ENCODE measurements at regions not wholly inside any gene's neighbourhood (a gene's known extent, or its start where the extent isn't known, plus 50 kb on each side); places are given as distances from the start of the nearest gene placed in this dataset.

- Histone ChIP-seq H3K4me3 (ENCODE audit: insufficient read length, low read depth) (no peak overlapping the region), H3K4me1 (ENCODE audit: insufficient read depth, insufficient read length) (peaks cover 2% of the 10 kb centered on the region), H3K9ac (ENCODE audit: insufficient read length, low read depth) (no peak overlapping the region), H3K27me3 (ENCODE audit: insufficient read depth, insufficient read length) (no peaks in the 10 kb centered on the region), H3K36me3 (ENCODE audit: insufficient read depth, insufficient read length, low read length) (no peaks in the 10 kb centered on the region), H3K9me3 (ENCODE audit: insufficient read depth, low read length) (no peaks in the 10 kb centered on the region)
- no peak for TF ChIP-seq YY1 (IDR thresholded peaks at IDR 0.05; ENCODE audit: insufficient read depth, insufficient read length)
- no peak for DNase-seq (ENCODE audit: low read depth, low spot score)
These were observed 72.0 kb upstream of the DUSP22 start for GRCh38 chr6:220312-220711.

- no peak for TF ChIP-seq YY1 (IDR thresholded peaks at IDR 0.05; ENCODE audit: insufficient read depth, insufficient read length)
- no peak for TF ChIP-seq SUZ12 (IDR thresholded peaks at IDR 0.05; ENCODE audit: extremely low read depth, insufficient read depth, insufficient read length)
- no peak for TF ChIP-seq ZNF274 (IDR thresholded peaks at IDR 0.05; ENCODE audit: low read depth, low read length)
- no peak for DNase-seq (ENCODE audit: low read depth, low spot score)
- Histone ChIP-seq H3K27me3 (ENCODE audit: insufficient read depth, insufficient read length) (no peaks in the 10 kb centered on the region), H3K36me3 (ENCODE audit: insufficient read depth, insufficient read length, low read length) (no peaks in the 10 kb centered on the region), H3K4me1 (ENCODE audit: insufficient read depth, insufficient read length) (peaks cover 3% of the 10 kb centered on the region), H3K9me3 (ENCODE audit: insufficient read depth, low read length) (no peaks in the 10 kb centered on the region), H3K4me3 (ENCODE audit: insufficient read length, low read depth) (no peak overlapping the region), H3K9ac (ENCODE audit: insufficient read length, low read depth) (no peak overlapping the region)
These were observed 71.4 kb upstream of the DUSP22 start for GRCh38 chr6:220721-221475.

GRCh38 chr6:221531-222349 lies 70.5 kb upstream of the DUSP22 start:
- no peak overlapping the region for H3K9ac ChIP-seq (ENCODE audit: insufficient read length, low read depth)
- DNase-seq (ENCODE audit: low read depth, low spot score) = no peak
- H3K4me3 ChIP-seq (ENCODE audit: insufficient read length, low read depth) = no peak overlapping the region
- H3K27me3 ChIP-seq (ENCODE audit: insufficient read depth, insufficient read length) = no peaks in the 10 kb centered on the region
- no peaks in the 10 kb centered on the region for H3K36me3 ChIP-seq (ENCODE audit: insufficient read depth, insufficient read length, low read length)
- H3K9me3 ChIP-seq (ENCODE audit: insufficient read depth, low read length) = no peaks in the 10 kb centered on the region
- H3K4me1 ChIP-seq (ENCODE audit: insufficient read depth, insufficient read length) = peaks cover 4% of the 10 kb centered on the region
- TF ChIP-seq SUZ12 (IDR thresholded peaks at IDR 0.05; ENCODE audit: extremely low read depth, insufficient read depth, insufficient read length) (no peak), ZNF274 (IDR thresholded peaks at IDR 0.05; ENCODE audit: low read depth, low read length) (no peak), YY1 (IDR thresholded peaks at IDR 0.05; ENCODE audit: insufficient read depth, insufficient read length) (no peak)

GRCh38 chr6:222468-222867 lies 69.8 kb upstream of the DUSP22 start:
- H3K4me3 ChIP-seq (ENCODE audit: insufficient read length, low read depth) = no peak overlapping the region
- peaks cover 4% of the 10 kb centered on the region for H3K4me1 ChIP-seq (ENCODE audit: insufficient read depth, insufficient read length)
- no peaks in the 10 kb centered on the region for H3K36me3 ChIP-seq (ENCODE audit: insufficient read depth, insufficient read length, low read length)
- no peaks in the 10 kb centered on the region for H3K27me3 ChIP-seq (ENCODE audit: insufficient read depth, insufficient read length)
- H3K9me3 ChIP-seq (ENCODE audit: insufficient read depth, low read length) = no peaks in the 10 kb centered on the region
- no peak overlapping the region for H3K9ac ChIP-seq (ENCODE audit: insufficient read length, low read depth)
- TF ChIP-seq SUZ12 (IDR thresholded peaks at IDR 0.05; ENCODE audit: extremely low read depth, insufficient read depth, insufficient read length) (no peak), YY1 (IDR thresholded peaks at IDR 0.05; ENCODE audit: insufficient read depth, insufficient read length) (no peak), ZNF274 (IDR thresholded peaks at IDR 0.05; ENCODE audit: low read depth, low read length) (no peak)
- DNase-seq (ENCODE audit: low read depth, low spot score) = no peak

- no peak for TF ChIP-seq SUZ12 (IDR thresholded peaks at IDR 0.05; ENCODE audit: extremely low read depth, insufficient read depth, insufficient read length)
- no peak for TF ChIP-seq ZNF274 (IDR thresholded peaks at IDR 0.05; ENCODE audit: low read depth, low read length)
- TF ChIP-seq YY1 (IDR thresholded peaks at IDR 0.05; ENCODE audit: insufficient read depth, insufficient read length) = no peak
- no peak for DNase-seq (ENCODE audit: low read depth, low spot score)
- H3K36me3 ChIP-seq (ENCODE audit: insufficient read depth, insufficient read length, low read length) = no peaks in the 10 kb centered on the region
- H3K27me3 ChIP-seq (ENCODE audit: insufficient read depth, insufficient read length) = no peaks in the 10 kb centered on the region
- no peak overlapping the region for H3K9ac ChIP-seq (ENCODE audit: insufficient read length, low read depth)
- no peak overlapping the region for H3K4me3 ChIP-seq (ENCODE audit: insufficient read length, low read depth)
- H3K4me1 ChIP-seq (ENCODE audit: insufficient read depth, insufficient read length) = peaks cover 4% of the 10 kb centered on the region
- H3K9me3 ChIP-seq (ENCODE audit: insufficient read depth, low read length) = no peaks in the 10 kb centered on the region
These were observed 69.2 kb upstream of the DUSP22 start for GRCh38 chr6:223136-223535.

GRCh38 chr6:223763-224162 lies 68.5 kb upstream of the DUSP22 start:
- Histone ChIP-seq H3K9ac (ENCODE audit: insufficient read length, low read depth) (no peak overlapping the region), H3K36me3 (ENCODE audit: insufficient read depth, insufficient read length, low read length) (no peaks in the 10 kb centered on the region), H3K27me3 (ENCODE audit: insufficient read depth, insufficient read length) (no peaks in the 10 kb centered on the region), H3K4me3 (ENCODE audit: insufficient read length, low read depth) (no peak overlapping the region), H3K9me3 (ENCODE audit: insufficient read depth, low read length) (no peaks in the 10 kb centered on the region), H3K4me1 (ENCODE audit: insufficient read depth, insufficient read length) (peaks cover 3% of the 10 kb centered on the region)
- TF ChIP-seq ZNF274 (IDR thresholded peaks at IDR 0.05; ENCODE audit: low read depth, low read length) = no peak
- TF ChIP-seq SUZ12 (IDR thresholded peaks at IDR 0.05; ENCODE audit: extremely low read depth, insufficient read depth, insufficient read length) = no peak
- no peak for TF ChIP-seq YY1 (IDR thresholded peaks at IDR 0.05; ENCODE audit: insufficient read depth, insufficient read length)
- no peak for DNase-seq (ENCODE audit: low read depth, low spot score)

- Histone ChIP-seq H3K9ac (ENCODE audit: insufficient read length, low read depth) (no peak overlapping the region), H3K27me3 (ENCODE audit: insufficient read depth, insufficient read length) (no peaks in the 10 kb centered on the region), H3K36me3 (ENCODE audit: insufficient read depth, insufficient read length, low read length) (no peaks in the 10 kb centered on the region), H3K9me3 (ENCODE audit: insufficient read depth, low read length) (no peaks in the 10 kb centered on the region), H3K4me1 (ENCODE audit: insufficient read depth, insufficient read length) (peaks cover 3% of the 10 kb centered on the region), H3K4me3 (ENCODE audit: insufficient read length, low read depth) (no peak overlapping the region)
- DNase-seq (ENCODE audit: low read depth, low spot score) = no peak
- TF ChIP-seq SUZ12 (IDR thresholded peaks at IDR 0.05; ENCODE audit: extremely low read depth, insufficient read depth, insufficient read length) (no peak), YY1 (IDR thresholded peaks at IDR 0.05; ENCODE audit: insufficient read depth, insufficient read length) (no peak), ZNF274 (IDR thresholded peaks at IDR 0.05; ENCODE audit: low read depth, low read length) (no peak)
These were observed 67.9 kb upstream of the DUSP22 start for GRCh38 chr6:224350-224749.

Measured in NT2/D1 (cell line).